Stimulated activated naive CD8-positive, alpha-beta T cell treated with anti-CD3 and anti-CD28 coated beads, Interleukin-15, Interleukin-2, amounts not matched to agents 100 ng/mL and 50 ng/mL, for 24 hours (primary cell): ENCODE measurements at regions not wholly inside any gene's neighbourhood (a gene's known extent, or its start where the extent isn't known, plus 50 kb on each side); places are given as distances from the start of the nearest gene placed in this dataset.
"Not testable (repeated sequence)": the region's sequence is repeated elsewhere in the genome, so short reads cannot be mapped to it uniquely, and the experiment has no call there.

Experiments used
- H3K27ac Mint-ChIP-seq: one replicate; pipeline ENCODE4 v1.8.0; 2021; ENCODE audit warnings: mild to moderate bottlenecking, mixed read lengths
- H3K27me3 Mint-ChIP-seq: one replicate; pipeline ENCODE4 v1.8.0; 2021; ENCODE audit warnings: mixed read lengths
- H3K36me3 Mint-ChIP-seq: one replicate; pipeline ENCODE4 v1.8.0; 2021; ENCODE audit warnings: low read depth, mixed read lengths
- H3K4me1 Mint-ChIP-seq: one replicate; pipeline ENCODE4 v1.8.0; 2021; ENCODE audit warnings: low read depth, mixed read lengths
- H3K4me3 Mint-ChIP-seq: one replicate; pipeline ENCODE4 v1.8.0; 2021; ENCODE audit warnings: mild to moderate bottlenecking, mixed read lengths
- H3K9me3 Mint-ChIP-seq: one replicate; pipeline ENCODE4 v1.8.0; 2021; ENCODE audit warnings: mixed read lengths

- H3K4me3 Mint-ChIP-seq = no peak overlapping the region
- no peaks in the 10 kb centered on the region for H3K36me3 Mint-ChIP-seq
- no peak overlapping the region for H3K27ac Mint-ChIP-seq
- no peaks in the 10 kb centered on the region for H3K4me1 Mint-ChIP-seq
- H3K9me3 Mint-ChIP-seq = no peaks in the 10 kb centered on the region
- H3K27me3 Mint-ChIP-seq = no peaks in the 10 kb centered on the region
Measured at GRCh38 chr5:112549605-112550166, 130.6 kb upstream of the EPB41L4A start.

GRCh38 chr5:112551419-112552032 lies 132.4 kb upstream of the EPB41L4A start:
- no peaks in the 10 kb centered on the region for H3K9me3 Mint-ChIP-seq
- no peak overlapping the region for H3K27ac Mint-ChIP-seq
- no peak overlapping the region for H3K4me3 Mint-ChIP-seq
- no peaks in the 10 kb centered on the region for H3K27me3 Mint-ChIP-seq
- H3K36me3 Mint-ChIP-seq = no peaks in the 10 kb centered on the region
- H3K4me1 Mint-ChIP-seq = no peaks in the 10 kb centered on the region

- Mint-ChIP-seq H3K27me3 (no peaks in the 10 kb centered on the region), H3K9me3 (no peaks in the 10 kb centered on the region), H3K27ac (no peak overlapping the region), H3K36me3 (no peaks in the 10 kb centered on the region), H3K4me3 (no peak overlapping the region), H3K4me1 (no peaks in the 10 kb centered on the region)
Measured at GRCh38 chr5:112552216-112552615, 133.1 kb upstream of the EPB41L4A start.

GRCh38 chr5:112552791-112553190 lies 133.7 kb upstream of the EPB41L4A start:
- Mint-ChIP-seq H3K27ac (no peak overlapping the region), H3K4me3 (no peak overlapping the region), H3K36me3 (no peaks in the 10 kb centered on the region), H3K27me3 (no peaks in the 10 kb centered on the region), H3K9me3 (no peaks in the 10 kb centered on the region), H3K4me1 (no peaks in the 10 kb centered on the region)

GRCh38 chr5:112554101-112554977 lies 135.3 kb upstream of the EPB41L4A start:
- Mint-ChIP-seq H3K27me3 (no peaks in the 10 kb centered on the region), H3K27ac (no peak overlapping the region), H3K4me3 (no peak overlapping the region), H3K9me3 (no peaks in the 10 kb centered on the region), H3K4me1 (no peaks in the 10 kb centered on the region), H3K36me3 (no peaks in the 10 kb centered on the region)

- Mint-ChIP-seq H3K4me3 (no peak overlapping the region), H3K36me3 (no peaks in the 10 kb centered on the region), H3K9me3 (no peaks in the 10 kb centered on the region), H3K27me3 (no peaks in the 10 kb centered on the region), H3K4me1 (no peaks in the 10 kb centered on the region), H3K27ac (no peak overlapping the region)
Measured at GRCh38 chr5:112555197-112555596, 136.1 kb upstream of the EPB41L4A start.

- Mint-ChIP-seq H3K9me3 (no peaks in the 10 kb centered on the region), H3K36me3 (no peaks in the 10 kb centered on the region)
Measured at GRCh38 chr5:112555691-112556090, 136.6 kb upstream of the EPB41L4A start.

GRCh38 chr5:112559501-112559900 lies 140.4 kb upstream of the EPB41L4A start:
- not testable (repeated sequence) for H3K4me1 Mint-ChIP-seq, H3K27ac Mint-ChIP-seq, H3K27me3 Mint-ChIP-seq, H3K4me3 Mint-ChIP-seq
- Mint-ChIP-seq H3K9me3 (peaks cover 18% of the 10 kb centered on the region), H3K36me3 (peaks cover 13% of the 10 kb centered on the region)

More at GRCh38 chr5:112555691-112556090, 136.6 kb upstream of the EPB41L4A start:
- Mint-ChIP-seq H3K4me1 (no peaks in the 10 kb centered on the region), H3K27me3 (no peaks in the 10 kb centered on the region), H3K4me3 (no peak overlapping the region), H3K27ac (no peak overlapping the region)

GRCh38 chr5:112560371-112560770 lies 141.3 kb upstream of the EPB41L4A start:
- H3K36me3 Mint-ChIP-seq = peaks cover 15% of the 10 kb centered on the region
- no peak overlapping the region for H3K4me3 Mint-ChIP-seq
- H3K27me3 Mint-ChIP-seq = peaks cover 8% of the 10 kb centered on the region
- no peaks in the 10 kb centered on the region for H3K4me1 Mint-ChIP-seq
- peaks cover 26% of the 10 kb centered on the region for H3K9me3 Mint-ChIP-seq
- no peak overlapping the region for H3K27ac Mint-ChIP-seq

- H3K27ac Mint-ChIP-seq = no peak overlapping the region
- H3K9me3 Mint-ChIP-seq = peaks cover 26% of the 10 kb centered on the region
- no peaks in the 10 kb centered on the region for H3K4me1 Mint-ChIP-seq
- H3K36me3 Mint-ChIP-seq = peaks cover 15% of the 10 kb centered on the region
- H3K4me3 Mint-ChIP-seq = no peak overlapping the region
- H3K27me3 Mint-ChIP-seq = peaks cover 14% of the 10 kb centered on the region
Measured at GRCh38 chr5:112563169-112563826, 144.2 kb upstream of the EPB41L4A start.

- H3K27ac Mint-ChIP-seq = no peak overlapping the region
- peaks cover 14% of the 10 kb centered on the region for H3K27me3 Mint-ChIP-seq
- peaks cover 22% of the 10 kb centered on the region for H3K9me3 Mint-ChIP-seq
- peaks cover 15% of the 10 kb centered on the region for H3K36me3 Mint-ChIP-seq
- no peak overlapping the region for H3K4me3 Mint-ChIP-seq
- no peaks in the 10 kb centered on the region for H3K4me1 Mint-ChIP-seq
Measured at GRCh38 chr5:112566251-112566650, 147.2 kb upstream of the EPB41L4A start.

GRCh38 chr5:112569596-112569995 lies 150.5 kb upstream of the EPB41L4A start:
- Mint-ChIP-seq H3K4me3 (no peak overlapping the region), H3K4me1 (no peaks in the 10 kb centered on the region), H3K36me3 (peaks cover 1% of the 10 kb centered on the region), H3K9me3 (peaks cover 7% of the 10 kb centered on the region), H3K27me3 (peaks cover 14% of the 10 kb centered on the region), H3K27ac (no peak overlapping the region)

GRCh38 chr5:112570708-112571444 lies 151.8 kb upstream of the EPB41L4A start:
- H3K4me1 Mint-ChIP-seq = no peaks in the 10 kb centered on the region
- no peaks in the 10 kb centered on the region for H3K36me3 Mint-ChIP-seq
- peaks cover 11% of the 10 kb centered on the region for H3K27me3 Mint-ChIP-seq
- no peak overlapping the region for H3K4me3 Mint-ChIP-seq
- H3K27ac Mint-ChIP-seq = no peak overlapping the region
- H3K9me3 Mint-ChIP-seq = no peaks in the 10 kb centered on the region

GRCh38 chr5:112573441-112573840 lies 154.4 kb upstream of the EPB41L4A start:
- Mint-ChIP-seq H3K9me3 (no peaks in the 10 kb centered on the region), H3K27ac (no peak overlapping the region), H3K4me1 (no peaks in the 10 kb centered on the region), H3K36me3 (no peaks in the 10 kb centered on the region), H3K4me3 (no peak overlapping the region), H3K27me3 (peaks cover 5% of the 10 kb centered on the region)
